Activated gamma-delta T cell treated with Interleukin-2 at 50 U/mL for 16 hours (primary cell): ENCODE measurements at regions not wholly inside any gene's neighbourhood (a gene's known extent, or its start where the extent isn't known, plus 50 kb on each side); places are given as distances from the start of the nearest gene placed in this dataset.

Experiments used
- DNase-seq: peaks from one replicate; pipeline ENCODE4 v3.0.0-alpha.2; 2020

- no peak for DNase-seq
Measured at GRCh38 chr20:50409495-50409894, 100.7 kb upstream of the PTPN1 start.

- no peak for DNase-seq
Measured at GRCh38 chr20:50410343-50410742, 99.8 kb upstream of the PTPN1 start.

GRCh38 chr20:50412069-50412468, 98.1 kb upstream of the PTPN1 start:
- no peak for DNase-seq

- DNase-seq: no peak
Measured at GRCh38 chr20:50412499-50412898, 97.7 kb upstream of the PTPN1 start.

GRCh38 chr20:50413088-50413500, 97.1 kb upstream of the PTPN1 start:
- no peak for DNase-seq

- no peak for DNase-seq
Measured at GRCh38 chr20:50415021-50415515, 95.1 kb upstream of the PTPN1 start.

GRCh38 chr20:50415516-50416268, 94.5 kb upstream of the PTPN1 start:
- no peak for DNase-seq

- DNase-seq: no peak
Measured at GRCh38 chr20:50416269-50417022, 93.7 kb upstream of the PTPN1 start.

GRCh38 chr20:50417023-50417329, 93.2 kb upstream of the PTPN1 start:
- no peak for DNase-seq

- no peak for DNase-seq
Measured at GRCh38 chr20:50417484-50418235, 92.5 kb upstream of the PTPN1 start.

GRCh38 chr20:50418890-50419642, 91.1 kb upstream of the PTPN1 start:
- no peak for DNase-seq

GRCh38 chr20:50420380-50420779, 89.8 kb upstream of the PTPN1 start:
- DNase-seq: no peak

- DNase-seq: no peak
Measured at GRCh38 chr20:50421356-50422340, 88.5 kb upstream of the PTPN1 start.

GRCh38 chr20:50423758-50424157, 86.4 kb upstream of the PTPN1 start:
- no peak for DNase-seq

- DNase-seq: no peak
Measured at GRCh38 chr20:50425076-50425475, 85.1 kb upstream of the PTPN1 start.

- no peak for DNase-seq
Measured at GRCh38 chr20:50426866-50427718, 83.1 kb upstream of the PTPN1 start.

GRCh38 chr20:50427719-50428083, 82.5 kb upstream of the PTPN1 start:
- DNase-seq: no peak

GRCh38 chr20:50428097-50428828, 81.9 kb upstream of the PTPN1 start:
- no peak for DNase-seq

GRCh38 chr20:50429412-50429811, 80.8 kb upstream of the PTPN1 start:
- no peak for DNase-seq

GRCh38 chr20:50431066-50431450, 79.1 kb upstream of the PTPN1 start:
- DNase-seq: no peak
